Kidney epithelial cell (primary cell): ENCODE measurements at regions not wholly inside any gene's neighbourhood (a gene's known extent, or its start where the extent isn't known, plus 50 kb on each side); places are given as distances from the start of the nearest gene placed in this dataset.

Experiments
- DNase-seq: peaks from one replicate; pipeline ENCODE4 v3.0.0-alpha.2; 2010; ENCODE audit warnings: low read depth
- H3K27me3 ChIP-seq: 2 replicates; pipeline ENCODE4 v1.6.0; 2011; ENCODE audit warnings: low read length; ENCODE audit not compliant: control insufficient read depth, insufficient read depth
- H3K36me3 ChIP-seq: 2 replicates; pipeline ENCODE4 v1.5.1; 2011; ENCODE audit warnings: low read length; ENCODE audit not compliant: control insufficient read depth, insufficient read depth
- H3K4me3 ChIP-seq: 2 replicates; pipeline ENCODE4 v1.5.1; 2011; ENCODE audit warnings: low read depth, mild to moderate bottlenecking, control low read depth, low read length
- CTCF ChIP-seq: IDR thresholded peaks from 2 replicates; pipeline ENCODE4 v1.5.1; 2011; ENCODE audit warnings: mild to moderate bottlenecking, moderate library complexity, low read length, control low read depth, inconsistent platforms; ENCODE audit not compliant: insufficient read depth, poor library complexity, severe bottlenecking

- no peaks in the 10 kb centered on the region for H3K27me3 ChIP-seq
- no peak for TF ChIP-seq CTCF
- DNase-seq = no peak
- no peaks in the 10 kb centered on the region for H3K36me3 ChIP-seq
- no peak overlapping the region for H3K4me3 ChIP-seq
Measured at GRCh38 chr2:34447097-34447496, 848.0 kb upstream of the FAM98A start.

GRCh38 chr2:34423301-34423700 is 824.2 kb upstream of the FAM98A start:
- TF ChIP-seq CTCF = no peak
- H3K4me3 ChIP-seq = no peak overlapping the region
- H3K27me3 ChIP-seq = no peaks in the 10 kb centered on the region
- no peaks in the 10 kb centered on the region for H3K36me3 ChIP-seq
- DNase-seq = no peak

- no peak for DNase-seq
Measured at GRCh38 chr2:34419856-34420255, 820.8 kb upstream of the FAM98A start.

GRCh38 chr2:34416856-34417255 is 817.8 kb upstream of the FAM98A start:
- no peak for DNase-seq
- Histone ChIP-seq H3K36me3 (no peaks in the 10 kb centered on the region), H3K4me3 (no peak overlapping the region), H3K27me3 (no peaks in the 10 kb centered on the region)
- no peak for TF ChIP-seq CTCF

More at GRCh38 chr2:34419856-34420255, 820.8 kb upstream of the FAM98A start:
- Histone ChIP-seq H3K36me3 (no peaks in the 10 kb centered on the region), H3K27me3 (no peaks in the 10 kb centered on the region), H3K4me3 (no peak overlapping the region)
- TF ChIP-seq CTCF = no peak

GRCh38 chr2:34414856-34415255 is 815.8 kb upstream of the FAM98A start:
- TF ChIP-seq CTCF = no peak
- Histone ChIP-seq H3K27me3 (no peaks in the 10 kb centered on the region), H3K36me3 (no peaks in the 10 kb centered on the region), H3K4me3 (no peak overlapping the region)
- DNase-seq = no peak

- TF ChIP-seq CTCF = no peak
- no peaks in the 10 kb centered on the region for H3K27me3 ChIP-seq
- no peak for DNase-seq
- H3K4me3 ChIP-seq = no peak overlapping the region
- no peaks in the 10 kb centered on the region for H3K36me3 ChIP-seq
Measured at GRCh38 chr2:34408100-34408499, 809.0 kb upstream of the FAM98A start.
